NCI-H524 treated with DMSO at 0.1 percent for 48 hours (cell line): ENCODE measurements at regions not wholly inside any gene's neighbourhood (a gene's known extent, or its start where the extent isn't known, plus 50 kb on each side); places are given as distances from the start of the nearest gene placed in this dataset.
A peak's percentile ranks its signal among the peaks of the same experiment; 100 is the strongest.

Experiments used
- DNase-seq: peaks from one replicate; lab custom pipeline; 2025; lab: John Stamatoyannopoulos, UW

- no peak for DNase-seq
These were observed 243.2 kb downstream of the PTBP2 start for GRCh38 chr1:96964761-96965160.

GRCh38 chr1:96966536-96967138, 245.1 kb downstream of the PTBP2 start:
- no peak for DNase-seq

- no peak for DNase-seq
These were observed 245.7 kb downstream of the PTBP2 start for GRCh38 chr1:96967311-96967710.

- no peak for DNase-seq
These were observed 247.0 kb downstream of the PTBP2 start for GRCh38 chr1:96968541-96968940.

- DNase-seq: no peak
These were observed 247.4 kb downstream of the PTBP2 start for GRCh38 chr1:96968983-96969382.

GRCh38 chr1:96969656-96970163, 248.1 kb downstream of the PTBP2 start:
- DNase-seq: no peak

- DNase-seq: no peak
These were observed 249.9 kb downstream of the PTBP2 start for GRCh38 chr1:96971439-96971838.

GRCh38 chr1:96971849-96972602, 250.4 kb downstream of the PTBP2 start:
- no peak for DNase-seq

- peak; percentile 48 for DNase-seq
These were observed 252.0 kb downstream of the PTBP2 start for GRCh38 chr1:96973605-96974004.

- no peak for DNase-seq
These were observed 256.9 kb downstream of the PTBP2 start for GRCh38 chr1:96978444-96978843.

- DNase-seq: no peak
These were observed 257.3 kb downstream of the PTBP2 start for GRCh38 chr1:96978901-96979300.

- no peak for DNase-seq
These were observed 258.0 kb downstream of the PTBP2 start for GRCh38 chr1:96979304-96980268.

- no peak for DNase-seq
These were observed 258.9 kb downstream of the PTBP2 start for GRCh38 chr1:96980448-96980847.

- no peak for DNase-seq
These were observed 259.6 kb downstream of the PTBP2 start for GRCh38 chr1:96981181-96981580.

- no peak for DNase-seq
These were observed 260.5 kb downstream of the PTBP2 start for GRCh38 chr1:96982118-96982517.

- no peak for DNase-seq
These were observed 262.3 kb downstream of the PTBP2 start for GRCh38 chr1:96983866-96984265.

- no peak for DNase-seq
These were observed 265.7 kb downstream of the PTBP2 start for GRCh38 chr1:96987186-96987703.

- DNase-seq: no peak
These were observed 267.7 kb downstream of the PTBP2 start for GRCh38 chr1:96989302-96989701.

- DNase-seq: no peak
These were observed 268.6 kb downstream of the PTBP2 start for GRCh38 chr1:96990136-96990535.

- DNase-seq: no peak
These were observed 269.7 kb downstream of the PTBP2 start for GRCh38 chr1:96991261-96991660.

GRCh38 chr1:96992871-96993270, 271.3 kb downstream of the PTBP2 start:
- no peak for DNase-seq

- DNase-seq: no peak
These were observed 273.8 kb downstream of the PTBP2 start for GRCh38 chr1:96995351-96995750.
